Kidney (tissue), 13 donors: ENCODE measurements at regions not wholly inside any gene's neighbourhood (a gene's known extent, or its start where the extent isn't known, plus 50 kb on each side); places are given as distances from the start of the nearest gene placed in this dataset.
A peak's percentile ranks its signal among the peaks of the same experiment; 100 is the strongest.

Experiments used
- DNase-seq, 5 donors: peaks; one replicate each; pipeline ENCODE4 v3.0.0-alpha.2; 2013 to 2020
- FAIRE-seq: peaks from 2 replicates; lab custom pipeline; 2012; peaks lifted over from hg19 to GRCh38; lab: Jason Lieb, UNC
- H3K27ac ChIP-seq, 2 donors: one replicate each; pipeline ENCODE4 v1.7.0; 2013; ENCODE audit warnings: low read depth in 2 of 2, low read length in 2 of 2, inconsistent platforms in 1 of 2
- H3K27me3 ChIP-seq: one replicate; pipeline ENCODE4 v1.7.1; 2013; ENCODE audit warnings: low read length, inconsistent platforms; ENCODE audit not compliant: control insufficient read depth, insufficient read depth
- H3K36me3 ChIP-seq, 3 donors: one replicate each; pipeline versions ENCODE4 v1.7.0 to v1.7.1; 2013; ENCODE audit warnings: low read length in 3 of 3, control low read depth in 1 of 3, inconsistent platforms in 1 of 3; ENCODE audit not compliant: insufficient read depth in 3 of 3, control insufficient read depth in 2 of 3
- H3K4me1 ChIP-seq, 3 donors: one replicate each; pipeline versions ENCODE4 v1.7.0 to v1.7.1; 2013; ENCODE audit warnings: low read length in 3 of 3, inconsistent platforms in 1 of 3, low read depth in 1 of 3; ENCODE audit not compliant: control insufficient read depth in 2 of 3, insufficient read depth in 2 of 3
- H3K4me3 ChIP-seq, 3 donors: one replicate each; pipeline versions ENCODE4 v1.7.0 to v1.8.1; 2013; ENCODE audit warnings: low read length in 3 of 3, control low read depth in 1 of 3, inconsistent platforms in 1 of 3
- H3K9ac ChIP-seq, 3 donors: one replicate each; pipeline versions ENCODE4 v1.7.0 to v1.7.1; 2013; ENCODE audit warnings: low read length in 3 of 3, control low read depth in 1 of 3, inconsistent platforms in 1 of 3
- H3K9me3 ChIP-seq, 3 donors: one replicate each; pipeline versions ENCODE4 v1.7.0 to v1.7.1; 2013; ENCODE audit warnings: low read length in 3 of 3, control low read depth in 1 of 3, inconsistent platforms in 1 of 3; ENCODE audit not compliant: control insufficient read depth in 2 of 3, insufficient read depth in 1 of 3
- CTCF ChIP-seq: IDR thresholded peaks from 3 replicates; pipeline ENCODE4 v1.5.1; 2012; ENCODE audit warnings: mild to moderate bottlenecking, moderate library complexity, borderline replicate concordance; ENCODE audit not compliant: insufficient read depth; ENCODE audit errors: extremely low read depth
- intact Hi-C: fragments of 100-400 bp; cut with DNase I; formaldehyde crosslinking; loops from one replicate; pipeline ENCODE4 v1.11.1; 2022
- donor health status: control.
- donor health status: control.
- donor health status: control.
- donor health status: control.
- donor health status: control.
- donor health status: DM: yes; HTN: yes; CAD: no.
- donor health status: Normal renal cell carcinoma (clear cell type).

DNA sequence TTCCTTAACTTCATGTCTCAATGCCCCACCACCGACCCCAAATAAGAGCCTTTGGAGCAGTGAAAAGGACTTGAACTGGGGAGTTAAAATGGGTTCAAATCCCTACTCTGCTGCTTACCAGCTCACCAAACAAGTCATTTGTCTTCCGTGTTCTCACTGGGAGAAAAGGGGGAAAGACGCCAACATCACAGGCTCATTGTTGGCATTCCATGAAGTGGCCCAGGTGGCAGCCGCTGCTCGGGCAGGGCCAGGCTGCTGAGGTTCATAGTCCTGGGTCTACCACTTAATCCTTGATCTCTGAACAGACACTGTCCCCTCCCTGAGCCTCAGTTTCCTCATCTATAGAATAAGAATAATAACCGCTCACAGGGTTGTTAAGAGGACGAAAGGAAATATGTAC is 103.0 kb downstream of the APOB start:
- FAIRE-seq: no peak
- Histone ChIP-seq H3K9me3 (no peaks in the 10 kb centered on the region), H3K27me3 (no peaks in the 10 kb centered on the region), H3K36me3 (no peaks in the 10 kb centered on the region), H3K27ac (no peak overlapping the region), H3K4me3 (no peak overlapping the region), H3K9ac (no peak overlapping the region), H3K4me1 (no peaks in the 10 kb centered on the region)
- intact Hi-C loops: no loop called here
- no peak for TF ChIP-seq CTCF
- DNase-seq: no peak

DNA sequence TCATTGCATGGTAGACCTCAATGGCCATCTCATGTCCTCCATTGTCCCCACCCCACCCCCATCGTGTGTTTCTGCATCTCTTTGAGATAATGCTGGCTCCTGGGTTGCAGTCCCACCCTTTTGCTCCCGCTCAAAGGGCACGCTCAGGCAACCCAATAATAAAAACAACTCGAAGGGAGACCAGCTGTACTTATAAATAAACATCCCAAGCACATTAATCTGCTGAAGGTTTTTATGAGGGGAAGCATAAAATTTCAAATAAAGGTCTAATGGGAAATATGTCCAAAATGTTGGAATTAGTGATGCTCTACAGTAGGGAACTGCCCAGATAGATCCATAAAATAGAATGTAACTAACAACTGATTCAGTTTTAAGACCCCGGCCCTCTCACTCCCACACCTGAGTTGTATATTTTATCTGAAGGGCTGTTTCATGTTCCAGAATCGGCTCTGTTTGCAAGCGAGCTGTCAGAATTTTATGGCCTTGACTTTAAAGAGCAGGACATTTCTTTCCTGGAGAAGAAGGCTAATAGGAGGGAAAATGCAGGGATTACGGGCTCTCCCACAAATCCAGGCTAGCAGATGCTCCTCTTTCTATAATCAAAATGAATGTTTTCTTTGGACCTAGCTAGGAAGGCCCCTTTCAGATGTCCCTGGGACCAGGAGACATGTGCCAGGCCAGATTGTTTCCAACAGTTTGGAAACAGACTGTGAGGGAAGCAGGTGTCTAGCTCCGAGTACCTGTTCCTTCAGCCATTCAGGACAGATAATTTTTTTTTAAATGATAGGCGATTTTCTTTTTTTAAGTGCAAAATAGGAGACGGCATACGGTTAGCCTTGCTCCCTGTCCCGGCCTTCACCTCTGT is 103.7 kb downstream of the APOB start:
- H3K36me3 ChIP-seq: no peaks in the 10 kb centered on the region
- H3K4me1 ChIP-seq: no peaks in the 10 kb centered on the region
- H3K9me3 ChIP-seq: no peaks in the 10 kb centered on the region
- FAIRE-seq (no peak), DNase-seq (peak in 3 of 5 donors; percentile 64 to 91 (median 88))
- TF ChIP-seq CTCF: no peak
- H3K27ac ChIP-seq: no peak overlapping the region
- no peaks in the 10 kb centered on the region for H3K27me3 ChIP-seq
- no peak overlapping the region for H3K4me3 ChIP-seq
- intact Hi-C loops: no loop called here
- no peak overlapping the region for H3K9ac ChIP-seq

GRCh38 chr2:20937353-20937752 is 106.5 kb downstream of the APOB start:
- DNase-seq (no peak), FAIRE-seq (no peak)
- H3K9ac ChIP-seq: no peak overlapping the region
- H3K9me3 ChIP-seq: no peaks in the 10 kb centered on the region
- intact Hi-C loops: no loop called here
- no peak overlapping the region for H3K27ac ChIP-seq
- no peak for TF ChIP-seq CTCF
- no peak overlapping the region for H3K4me3 ChIP-seq
- H3K4me1 ChIP-seq: no peaks in the 10 kb centered on the region
- no peaks in the 10 kb centered on the region for H3K36me3 ChIP-seq
- H3K27me3 ChIP-seq: no peaks in the 10 kb centered on the region
